ENCODE measurements at regions not wholly inside any gene's neighbourhood (a gene's known extent, or its start where the extent isn't known, plus 50 kb on each side); places are given as distances from the start of the nearest gene placed in this dataset.

GRCh38 chr7:50160206-50160605 lies 67.2 kb upstream of the ZPBP start:
- DNase-seq = no peak

GRCh38 chr7:50159154-50159553 lies 66.1 kb upstream of the ZPBP start:
- DNase-seq = no peak

GRCh38 chr7:50156706-50157105 lies 63.7 kb upstream of the ZPBP start:
- no peak for DNase-seq

- peak; percentile 28 for DNase-seq
Observed at GRCh38 chr7:50156163-50156562, 63.1 kb upstream of the ZPBP start.

GRCh38 chr7:50155755-50156154 lies 62.7 kb upstream of the ZPBP start:
- DNase-seq = peak; percentile 44

GRCh38 chr7:50153995-50154394 lies 60.9 kb upstream of the ZPBP start:
- DNase-seq = no peak

GRCh38 chr7:50153148-50153547 lies 60.1 kb upstream of the ZPBP start:
- DNase-seq = no peak

GRCh38 chr7:50152486-50152885 lies 59.4 kb upstream of the ZPBP start:
- DNase-seq = no peak

- DNase-seq = no peak
Observed at GRCh38 chr7:50151661-50152060, 58.6 kb upstream of the ZPBP start.

GRCh38 chr7:50151001-50151400 lies 58.0 kb upstream of the ZPBP start:
- no peak for DNase-seq

- DNase-seq = no peak
Observed at GRCh38 chr7:50149369-50149768, 56.3 kb upstream of the ZPBP start.

GRCh38 chr7:50147951-50148808 lies 55.1 kb upstream of the ZPBP start:
- DNase-seq = peak; percentile 34

GRCh38 chr7:50146692-50147091 lies 53.6 kb upstream of the ZPBP start:
- DNase-seq = no peak

- DNase-seq = no peak
Observed at GRCh38 chr7:50145801-50146338, 52.8 kb upstream of the ZPBP start.

GRCh38 chr7:50145226-50145625 lies 52.2 kb upstream of the ZPBP start:
- no peak for DNase-seq

Measured in activated CD4-positive, alpha-beta T cell treated with anti-CD3 and anti-CD28 coated beads for 48 hours (primary cell).